GM19193 (cell line): ENCODE measurements at regions not wholly inside any gene's neighbourhood (a gene's known extent, or its start where the extent isn't known, plus 50 kb on each side); places are given as distances from the start of the nearest gene placed in this dataset.

ENCODE experiments used
- POLR2A ChIP-seq: IDR thresholded peaks from 4 replicates; pipeline ENCODE4 v1.6.1; 2011; ENCODE audit not compliant: insufficient read depth, insufficient read length; ENCODE audit errors: extremely low read depth

GRCh38 chr6:163820745-163821458 is 406.4 kb downstream of the QKI start:
- no peak for TF ChIP-seq POLR2A

GRCh38 chr6:163820171-163820570 is 405.7 kb downstream of the QKI start:
- no peak for TF ChIP-seq POLR2A

GRCh38 chr6:163818719-163819118 is 404.2 kb downstream of the QKI start:
- TF ChIP-seq POLR2A: no peak

GRCh38 chr6:163816441-163816840 is 401.9 kb downstream of the QKI start:
- no peak for TF ChIP-seq POLR2A

- TF ChIP-seq POLR2A: no peak
Measured at GRCh38 chr6:163815796-163816195, 401.3 kb downstream of the QKI start.

GRCh38 chr6:163814494-163815364 is 400.2 kb downstream of the QKI start:
- TF ChIP-seq POLR2A: no peak

- no peak for TF ChIP-seq POLR2A
Measured at GRCh38 chr6:163813979-163814493, 399.5 kb downstream of the QKI start.

- no peak for TF ChIP-seq POLR2A
Measured at GRCh38 chr6:163811317-163811716, 396.8 kb downstream of the QKI start.

GRCh38 chr6:163809364-163809763 is 394.8 kb downstream of the QKI start:
- TF ChIP-seq POLR2A: no peak

GRCh38 chr6:163808871-163809270 is 394.4 kb downstream of the QKI start:
- TF ChIP-seq POLR2A: no peak

GRCh38 chr6:163808231-163808630 is 393.7 kb downstream of the QKI start:
- no peak for TF ChIP-seq POLR2A

- no peak for TF ChIP-seq POLR2A
Measured at GRCh38 chr6:163806755-163807499, 392.4 kb downstream of the QKI start.

GRCh38 chr6:163804991-163805390 is 390.5 kb downstream of the QKI start:
- TF ChIP-seq POLR2A: no peak

GRCh38 chr6:163802267-163802666 is 387.7 kb downstream of the QKI start:
- no peak for TF ChIP-seq POLR2A

- no peak for TF ChIP-seq POLR2A
Measured at GRCh38 chr6:163797296-163797845, 382.9 kb downstream of the QKI start.
